SK-N-SH treated with all-trans-retinoic acid at 6 μM for 48 hours (cell line): ENCODE measurements at regions not wholly inside any gene's neighbourhood (a gene's known extent, or its start where the extent isn't known, plus 50 kb on each side); places are given as distances from the start of the nearest gene placed in this dataset.

Experiments used
- CREB5 ChIP-seq: fragments of 250-450 bp; sonication (Bioruptor Pico); IDR thresholded peaks from 2 replicates; pipeline ENCODE4 v1.5.1; 2020; ENCODE audit warnings: low read depth, mild to moderate bottlenecking, moderate library complexity
- CSDC2 ChIP-seq: fragments of 250-450 bp; sonication (Bioruptor Pico); IDR thresholded peaks from 2 replicates; pipeline ENCODE4 v1.5.0; 2020; ENCODE audit warnings: mild to moderate bottlenecking, moderate library complexity
- ESRRG ChIP-seq: fragments of 250-450 bp; sonication (Bioruptor Pico); IDR thresholded peaks from 2 replicates; pipeline ENCODE4 v1.6.1; 2021; ENCODE audit warnings: mild to moderate bottlenecking
- OSR1 ChIP-seq: fragments of 250-450 bp; sonication (Bioruptor Pico); IDR thresholded peaks from 2 replicates; pipeline ENCODE4 v1.8.0; 2022; ENCODE audit warnings: moderate library complexity, mild to moderate bottlenecking, inconsistent platforms
- PATZ1 ChIP-seq: fragments of 250-450 bp; sonication (Bioruptor Pico); IDR thresholded peaks from 2 replicates; pipeline ENCODE4 v1.8.0; 2020; ENCODE audit warnings: mild to moderate bottlenecking, moderate library complexity, borderline replicate concordance
- PPARA ChIP-seq: fragments of 250-450 bp; sonication (Bioruptor Pico); IDR thresholded peaks from 2 replicates; pipeline ENCODE4 v1.5.0; 2020; ENCODE audit warnings: mild to moderate bottlenecking, borderline replicate concordance
- TCF4 ChIP-seq: fragments of 250-450 bp; sonication (Bioruptor Pico); IDR thresholded peaks from 2 replicates; pipeline ENCODE4 v1.8.0; 2021; ENCODE audit warnings: mild to moderate bottlenecking, moderate library complexity, borderline replicate concordance
- TSHZ2 ChIP-seq: fragments of 250-450 bp; sonication (Bioruptor Pico); IDR thresholded peaks from 2 replicates; pipeline ENCODE4 v1.5.0; 2020; ENCODE audit warnings: mild to moderate bottlenecking, moderate library complexity
- ZC3H10 ChIP-seq: fragments of 250-450 bp; sonication (Bioruptor Pico); IDR thresholded peaks from 2 replicates; pipeline ENCODE4 v1.5.1; 2021; ENCODE audit warnings: mild to moderate bottlenecking, moderate library complexity
- ZFP3 ChIP-seq: fragments of 250-450 bp; sonication (Bioruptor Pico); IDR thresholded peaks from 2 replicates; pipeline ENCODE4 v1.5.0; 2020; ENCODE audit warnings: mild to moderate bottlenecking, moderate library complexity
- ZNF565 ChIP-seq: fragments of 450-650 bp; formaldehyde crosslinking; conservative IDR thresholded peaks from 2 replicates; pipeline ENCODE4 v1.5.0; 2020; ENCODE audit warnings: low read depth, mild to moderate bottlenecking, moderate library complexity

GRCh38 chr16:14017886-14018285 is 53.2 kb upstream of the MRTFB start:
- TF ChIP-seq ZFP3 (CRISPR knock-in tag) (no peak), ZC3H10 (no peak), OSR1 (CRISPR knock-in tag) (no peak), TCF4 (no peak), ESRRG (CRISPR knock-in tag) (no peak), PPARA (CRISPR knock-in tag) (no peak), PATZ1 (CRISPR knock-in tag) (no peak), ZNF565 (CRISPR knock-in tag) (no peak), CREB5 (CRISPR knock-in tag) (no peak), CSDC2 (CRISPR knock-in tag) (no peak), TSHZ2 (CRISPR knock-in tag) (no peak)
